Ramos (cell line): ENCODE measurements at regions not wholly inside any gene's neighbourhood (a gene's known extent, or its start where the extent isn't known, plus 50 kb on each side); places are given as distances from the start of the nearest gene placed in this dataset.
"Not testable (repeated sequence)": the region's sequence is repeated elsewhere in the genome, so short reads cannot be mapped to it uniquely, and the experiment has no call there.

Experiments
- in situ Hi-C: fragments of 300-500 bp; cut with MboI; formaldehyde crosslinking; loops from one replicate; pipeline ENCODE4 v1.14.3; 2022; ENCODE audit warnings: low sequenced_read_pairs; ENCODE audit not compliant: unreplicated experiment

GRCh38 chr3:193179332-193180012 lies 61.5 kb upstream of the PLAAT1 start:
- in situ Hi-C loops = not testable (repeated sequence)

GRCh38 chr3:193187070-193187722 lies 53.8 kb upstream of the PLAAT1 start:
- in situ Hi-C loops = no loop called here

DNA sequence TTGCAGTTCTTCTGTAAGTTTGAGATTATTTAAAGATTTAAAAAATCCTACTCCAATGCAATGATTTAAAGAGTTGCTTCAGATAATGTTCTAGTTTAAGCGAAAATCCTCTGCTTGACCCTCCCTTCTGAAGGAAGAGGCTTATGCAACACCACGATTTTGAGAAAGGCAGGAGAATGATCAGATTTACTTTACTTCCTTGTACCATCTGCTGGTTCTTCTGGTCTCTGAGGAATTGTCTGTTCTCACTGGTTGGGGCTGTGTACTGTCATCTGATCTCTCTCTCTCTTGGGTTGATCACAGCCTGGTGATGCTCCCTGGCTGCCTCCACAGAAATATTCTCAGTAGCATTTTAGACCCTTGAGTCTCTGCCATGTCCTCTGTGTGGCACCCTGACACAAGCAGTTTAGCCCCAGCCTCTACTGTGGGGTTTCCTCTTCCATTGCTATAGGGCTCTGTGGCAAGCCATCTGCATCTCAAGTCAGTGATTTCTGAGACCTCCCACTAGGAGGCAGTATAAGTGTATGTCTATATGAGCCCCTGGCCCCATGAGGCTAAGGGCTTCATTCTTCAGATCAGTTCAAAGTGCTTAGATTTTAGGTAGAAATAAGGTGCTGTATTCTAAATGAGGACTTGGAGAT lies 50.8 kb upstream of the PLAAT1 start:
- in situ Hi-C loops = no loop called here
